ENCODE measurements at regions not wholly inside any gene's neighbourhood (a gene's known extent, or its start where the extent isn't known, plus 50 kb on each side); places are given as distances from the start of the nearest gene placed in this dataset.

GRCh38 chr3:6504834-6505233 lies 356.1 kb upstream of the GRM7 start:
- no peak overlapping the region for H3K4me3 ChIP-seq (ENCODE audit: low read length in 2 of 2)
- no peaks in the 10 kb centered on the region for H3K27me3 ChIP-seq (ENCODE audit: control insufficient read depth in 2 of 2, insufficient read depth in 2 of 2, low read length in 2 of 2)
- no peak overlapping the region for H3K27ac ChIP-seq (ENCODE audit: low read depth in 2 of 2, low read length in 2 of 2)
- H3K4me1 ChIP-seq (ENCODE audit: control insufficient read depth in 2 of 2, insufficient read depth in 2 of 2, low read length in 2 of 2) = no peaks in the 10 kb centered on the region
- H3K9ac ChIP-seq (ENCODE audit: low read depth in 1 of 2, low read length in 2 of 2) = no peak overlapping the region
- no peaks in the 10 kb centered on the region for H3K36me3 ChIP-seq (ENCODE audit: control insufficient read depth in 2 of 2, insufficient read depth in 2 of 2, low read length in 2 of 2)
- H3K9me3 ChIP-seq (ENCODE audit: control insufficient read depth in 2 of 2, low read length in 2 of 2) = no peaks in the 10 kb centered on the region

GRCh38 chr3:6508410-6508759 lies 352.5 kb upstream of the GRM7 start:
- H3K27me3 ChIP-seq (ENCODE audit: control insufficient read depth in 2 of 2, insufficient read depth in 2 of 2, low read length in 2 of 2) = no peaks in the 10 kb centered on the region
- H3K9me3 ChIP-seq (ENCODE audit: control insufficient read depth in 2 of 2, low read length in 2 of 2) = no peaks in the 10 kb centered on the region
- H3K4me3 ChIP-seq (ENCODE audit: low read length in 2 of 2) = no peak overlapping the region
- no peak overlapping the region for H3K27ac ChIP-seq (ENCODE audit: low read depth in 2 of 2, low read length in 2 of 2)
- H3K36me3 ChIP-seq (ENCODE audit: control insufficient read depth in 2 of 2, insufficient read depth in 2 of 2, low read length in 2 of 2) = no peaks in the 10 kb centered on the region
- no peak overlapping the region for H3K9ac ChIP-seq (ENCODE audit: low read depth in 1 of 2, low read length in 2 of 2)
- H3K4me1 ChIP-seq (ENCODE audit: control insufficient read depth in 2 of 2, insufficient read depth in 2 of 2, low read length in 2 of 2) = no peaks in the 10 kb centered on the region

- H3K4me1 ChIP-seq (ENCODE audit: control insufficient read depth in 2 of 2, insufficient read depth in 2 of 2, low read length in 2 of 2) = no peaks in the 10 kb centered on the region
- no peak overlapping the region for H3K9ac ChIP-seq (ENCODE audit: low read depth in 1 of 2, low read length in 2 of 2)
- no peaks in the 10 kb centered on the region for H3K36me3 ChIP-seq (ENCODE audit: control insufficient read depth in 2 of 2, insufficient read depth in 2 of 2, low read length in 2 of 2)
- H3K27ac ChIP-seq (ENCODE audit: low read depth in 2 of 2, low read length in 2 of 2) = no peak overlapping the region
- H3K4me3 ChIP-seq (ENCODE audit: low read length in 2 of 2) = no peak overlapping the region
- H3K27me3 ChIP-seq (ENCODE audit: control insufficient read depth in 2 of 2, insufficient read depth in 2 of 2, low read length in 2 of 2) = no peaks in the 10 kb centered on the region
- H3K9me3 ChIP-seq (ENCODE audit: control insufficient read depth in 2 of 2, low read length in 2 of 2) = no peaks in the 10 kb centered on the region
These were observed 351.3 kb upstream of the GRM7 start for GRCh38 chr3:6509576-6509975.

GRCh38 chr3:6510713-6511112 lies 350.2 kb upstream of the GRM7 start:
- Histone ChIP-seq H3K4me3 (ENCODE audit: low read length in 2 of 2) (no peak overlapping the region), H3K27me3 (ENCODE audit: control insufficient read depth in 2 of 2, insufficient read depth in 2 of 2, low read length in 2 of 2) (no peaks in the 10 kb centered on the region), H3K27ac (ENCODE audit: low read depth in 2 of 2, low read length in 2 of 2) (no peak overlapping the region)

GRCh38 chr3:6512172-6512800 lies 348.6 kb upstream of the GRM7 start:
- H3K27ac ChIP-seq (ENCODE audit: low read depth in 2 of 2, low read length in 2 of 2) = no peak overlapping the region
- no peaks in the 10 kb centered on the region for H3K36me3 ChIP-seq (ENCODE audit: control insufficient read depth in 2 of 2, insufficient read depth in 2 of 2, low read length in 2 of 2)
- no peak overlapping the region for H3K9ac ChIP-seq (ENCODE audit: low read depth in 1 of 2, low read length in 2 of 2)
- no peaks in the 10 kb centered on the region for H3K4me1 ChIP-seq (ENCODE audit: control insufficient read depth in 2 of 2, insufficient read depth in 2 of 2, low read length in 2 of 2)
- H3K4me3 ChIP-seq (ENCODE audit: low read length in 2 of 2) = no peak overlapping the region
- no peaks in the 10 kb centered on the region for H3K27me3 ChIP-seq (ENCODE audit: control insufficient read depth in 2 of 2, insufficient read depth in 2 of 2, low read length in 2 of 2)
- no peaks in the 10 kb centered on the region for H3K9me3 ChIP-seq (ENCODE audit: control insufficient read depth in 2 of 2, low read length in 2 of 2)

More at GRCh38 chr3:6510713-6511112, 350.2 kb upstream of the GRM7 start:
- H3K9me3 ChIP-seq (ENCODE audit: control insufficient read depth in 2 of 2, low read length in 2 of 2) = no peaks in the 10 kb centered on the region
- H3K9ac ChIP-seq (ENCODE audit: low read depth in 1 of 2, low read length in 2 of 2) = no peak overlapping the region
- H3K4me1 ChIP-seq (ENCODE audit: control insufficient read depth in 2 of 2, insufficient read depth in 2 of 2, low read length in 2 of 2) = no peaks in the 10 kb centered on the region
- no peaks in the 10 kb centered on the region for H3K36me3 ChIP-seq (ENCODE audit: control insufficient read depth in 2 of 2, insufficient read depth in 2 of 2, low read length in 2 of 2)

GRCh38 chr3:6516143-6516542 lies 344.8 kb upstream of the GRM7 start:
- Histone ChIP-seq H3K27me3 (ENCODE audit: control insufficient read depth in 2 of 2, insufficient read depth in 2 of 2, low read length in 2 of 2) (no peaks in the 10 kb centered on the region), H3K9me3 (ENCODE audit: control insufficient read depth in 2 of 2, low read length in 2 of 2) (no peaks in the 10 kb centered on the region), H3K9ac (ENCODE audit: low read depth in 1 of 2, low read length in 2 of 2) (no peak overlapping the region), H3K27ac (ENCODE audit: low read depth in 2 of 2, low read length in 2 of 2) (no peak overlapping the region), H3K36me3 (ENCODE audit: control insufficient read depth in 2 of 2, insufficient read depth in 2 of 2, low read length in 2 of 2) (no peaks in the 10 kb centered on the region), H3K4me3 (ENCODE audit: low read length in 2 of 2) (no peak overlapping the region), H3K4me1 (ENCODE audit: control insufficient read depth in 2 of 2, insufficient read depth in 2 of 2, low read length in 2 of 2) (no peaks in the 10 kb centered on the region)

GRCh38 chr3:6516694-6517093 lies 344.2 kb upstream of the GRM7 start:
- Histone ChIP-seq H3K4me1 (ENCODE audit: control insufficient read depth in 2 of 2, insufficient read depth in 2 of 2, low read length in 2 of 2) (no peaks in the 10 kb centered on the region), H3K9ac (ENCODE audit: low read depth in 1 of 2, low read length in 2 of 2) (no peak overlapping the region)

GRCh38 chr3:6518709-6519345 lies 342.1 kb upstream of the GRM7 start:
- H3K4me1 ChIP-seq (ENCODE audit: control insufficient read depth in 2 of 2, insufficient read depth in 2 of 2, low read length in 2 of 2) = no peaks in the 10 kb centered on the region
- no peaks in the 10 kb centered on the region for H3K9me3 ChIP-seq (ENCODE audit: control insufficient read depth in 2 of 2, low read length in 2 of 2)
- no peak overlapping the region for H3K9ac ChIP-seq (ENCODE audit: low read depth in 1 of 2, low read length in 2 of 2)
- no peaks in the 10 kb centered on the region for H3K36me3 ChIP-seq (ENCODE audit: control insufficient read depth in 2 of 2, insufficient read depth in 2 of 2, low read length in 2 of 2)
- no peak overlapping the region for H3K4me3 ChIP-seq (ENCODE audit: low read length in 2 of 2)
- no peaks in the 10 kb centered on the region for H3K27me3 ChIP-seq (ENCODE audit: control insufficient read depth in 2 of 2, insufficient read depth in 2 of 2, low read length in 2 of 2)
- no peak overlapping the region for H3K27ac ChIP-seq (ENCODE audit: low read depth in 2 of 2, low read length in 2 of 2)

More at GRCh38 chr3:6516694-6517093, 344.2 kb upstream of the GRM7 start:
- H3K27me3 ChIP-seq (ENCODE audit: control insufficient read depth in 2 of 2, insufficient read depth in 2 of 2, low read length in 2 of 2) = no peaks in the 10 kb centered on the region
- H3K9me3 ChIP-seq (ENCODE audit: control insufficient read depth in 2 of 2, low read length in 2 of 2) = no peaks in the 10 kb centered on the region
- H3K4me3 ChIP-seq (ENCODE audit: low read length in 2 of 2) = no peak overlapping the region
- H3K36me3 ChIP-seq (ENCODE audit: control insufficient read depth in 2 of 2, insufficient read depth in 2 of 2, low read length in 2 of 2) = no peaks in the 10 kb centered on the region
- no peak overlapping the region for H3K27ac ChIP-seq (ENCODE audit: low read depth in 2 of 2, low read length in 2 of 2)

- Histone ChIP-seq H3K36me3 (ENCODE audit: control insufficient read depth in 2 of 2, insufficient read depth in 2 of 2, low read length in 2 of 2) (no peaks in the 10 kb centered on the region), H3K4me3 (ENCODE audit: low read length in 2 of 2) (no peak overlapping the region), H3K9me3 (ENCODE audit: control insufficient read depth in 2 of 2, low read length in 2 of 2) (no peaks in the 10 kb centered on the region), H3K9ac (ENCODE audit: low read depth in 1 of 2, low read length in 2 of 2) (no peak overlapping the region), H3K27me3 (ENCODE audit: control insufficient read depth in 2 of 2, insufficient read depth in 2 of 2, low read length in 2 of 2) (no peaks in the 10 kb centered on the region), H3K4me1 (ENCODE audit: control insufficient read depth in 2 of 2, insufficient read depth in 2 of 2, low read length in 2 of 2) (no peaks in the 10 kb centered on the region), H3K27ac (ENCODE audit: low read depth in 2 of 2, low read length in 2 of 2) (no peak overlapping the region)
These were observed 339.4 kb upstream of the GRM7 start for GRCh38 chr3:6521369-6522113.

GRCh38 chr3:6522191-6522590 lies 338.7 kb upstream of the GRM7 start:
- Histone ChIP-seq H3K27ac (ENCODE audit: low read depth in 2 of 2, low read length in 2 of 2) (no peak overlapping the region), H3K4me1 (ENCODE audit: control insufficient read depth in 2 of 2, insufficient read depth in 2 of 2, low read length in 2 of 2) (no peaks in the 10 kb centered on the region), H3K27me3 (ENCODE audit: control insufficient read depth in 2 of 2, insufficient read depth in 2 of 2, low read length in 2 of 2) (no peaks in the 10 kb centered on the region), H3K9ac (ENCODE audit: low read depth in 1 of 2, low read length in 2 of 2) (no peak overlapping the region), H3K36me3 (ENCODE audit: control insufficient read depth in 2 of 2, insufficient read depth in 2 of 2, low read length in 2 of 2) (no peaks in the 10 kb centered on the region), H3K9me3 (ENCODE audit: control insufficient read depth in 2 of 2, low read length in 2 of 2) (no peaks in the 10 kb centered on the region), H3K4me3 (ENCODE audit: low read length in 2 of 2) (no peak overlapping the region)

All from mucosa of rectum (tissue), 2 donors.